ENCODE measurements at regions not wholly inside any gene's neighbourhood (a gene's known extent, or its start where the extent isn't known, plus 50 kb on each side); places are given as distances from the start of the nearest gene placed in this dataset.

GRCh38 chr6:168197636-168198301 is 118.8 kb upstream of the FRMD1 start:
- TF ChIP-seq CTCF (IDR thresholded peaks at IDR 0.05) = no peak
- no peak for TF ChIP-seq POLR2A (IDR thresholded peaks at IDR 0.05)
